Small intestine (tissue), 7 donors: ENCODE measurements at regions not wholly inside any gene's neighbourhood (a gene's known extent, or its start where the extent isn't known, plus 50 kb on each side); places are given as distances from the start of the nearest gene placed in this dataset.
"Not testable (repeated sequence)": the region's sequence is repeated elsewhere in the genome, so short reads cannot be mapped to it uniquely, and the experiment has no call there.

Experiments
- DNase-seq, 2 donors: peaks; one replicate each; pipeline versions ENCODE4 v3.0.0 to v3.0.0-alpha.2; 2013
- FAIRE-seq: peaks from 2 replicates; lab custom pipeline; 2012; peaks lifted over from hg19 to GRCh38; lab: Jason Lieb, UNC
- H3K27ac ChIP-seq, 3 donors: one replicate each; pipeline ENCODE4 v1.5.1; 2013; ENCODE audit warnings: low read length in 2 of 3, mild to moderate bottlenecking in 2 of 3, control low read depth in 1 of 3, inconsistent platforms in 1 of 3, low read depth in 1 of 3, moderate library complexity in 1 of 3
- H3K27me3 ChIP-seq, 3 donors: one replicate each; pipeline ENCODE4 v1.6.1; 2013; ENCODE audit warnings: low read length in 3 of 3, inconsistent platforms in 1 of 3; ENCODE audit not compliant: control insufficient read depth in 3 of 3, insufficient read depth in 3 of 3
- H3K36me3 ChIP-seq, 3 donors: one replicate each; pipeline ENCODE4 v1.6.1; 2013; ENCODE audit warnings: low read length in 3 of 3, inconsistent platforms in 1 of 3, low read depth in 1 of 3, mild to moderate bottlenecking in 1 of 3, moderate library complexity in 1 of 3; ENCODE audit not compliant: control insufficient read depth in 3 of 3, insufficient read depth in 2 of 3
- H3K4me1 ChIP-seq, 3 donors: one replicate each; pipeline ENCODE4 v1.6.1; 2013; ENCODE audit warnings: low read length in 2 of 3, inconsistent platforms in 1 of 3, low read depth in 1 of 3, mild to moderate bottlenecking in 1 of 3, moderate library complexity in 1 of 3; ENCODE audit not compliant: control insufficient read depth in 3 of 3, insufficient read depth in 2 of 3
- H3K4me3 ChIP-seq, 3 donors: one replicate each; pipeline ENCODE4 v1.5.1; 2013; ENCODE audit warnings: low read length in 3 of 3, control low read depth in 1 of 3, inconsistent platforms in 1 of 3, low read depth in 1 of 3, mild to moderate bottlenecking in 1 of 3, moderate library complexity in 1 of 3
- H3K9me3 ChIP-seq, 2 donors: one replicate each; pipeline ENCODE4 v1.6.1; 2013; ENCODE audit warnings: low read depth in 1 of 2, low read length in 1 of 2; ENCODE audit not compliant: control insufficient read depth in 2 of 2, insufficient read depth in 1 of 2
- WGBS, 3 donors: extraction: QIAGEN DNeasy Blood & Tissue Kit; methylation state at CpG; one replicate each; pipeline ENCODE4 v1.1.7; 2013; 5-methylcytosine and 5-hydroxymethylcytosine counted together
- donor health status: healthy with polysubstance abuse.
- donor health status: control.
- donor health status: control.
- donor health status: Bipolar disorder and iron deficiency.
- donor health status: healthy.

- Histone ChIP-seq H3K36me3 (no peaks in the 10 kb centered on the region), H3K27ac (no peak overlapping the region)
- 78 to 83% (median 79%) methylated on average over 6 of the region's 6 CpGs for WGBS, 3 donors
Observed at GRCh38 chr16:51527349-51527748, 376.3 kb upstream of the SALL1 start.

GRCh38 chr16:51526621-51527020, 375.6 kb upstream of the SALL1 start:
- H3K27ac ChIP-seq: no peak overlapping the region
- H3K4me1 ChIP-seq: no peaks in the 10 kb centered on the region
- no peaks in the 10 kb centered on the region for H3K27me3 ChIP-seq
- FAIRE-seq (no peak), DNase-seq (no peak)
- WGBS, 3 donors: 24 to 38% (median 35%) methylated on average over 9 of the region's 9 CpGs
- no peak overlapping the region for H3K4me3 ChIP-seq
- H3K9me3 ChIP-seq: no peaks in the 10 kb centered on the region
- no peaks in the 10 kb centered on the region for H3K36me3 ChIP-seq

More at GRCh38 chr16:51527349-51527748, 376.3 kb upstream of the SALL1 start:
- Histone ChIP-seq H3K27me3 (no peaks in the 10 kb centered on the region), H3K9me3 (no peaks in the 10 kb centered on the region), H3K4me1 (no peaks in the 10 kb centered on the region), H3K4me3 (no peak overlapping the region)
- FAIRE-seq: no peak
- DNase-seq: no peak

- 40 to 66% (median 47%) methylated on average over 6 of the region's 6 CpGs for WGBS, 3 donors
- Histone ChIP-seq H3K27me3 (no peaks in the 10 kb centered on the region), H3K27ac (no peak overlapping the region), H3K36me3 (no peaks in the 10 kb centered on the region), H3K9me3 (no peaks in the 10 kb centered on the region), H3K4me1 (no peaks in the 10 kb centered on the region), H3K4me3 (no peak overlapping the region)
- DNase-seq (no peak), FAIRE-seq (no peak)
Observed at GRCh38 chr16:51524555-51525373, 373.7 kb upstream of the SALL1 start.

- no peak overlapping the region for H3K4me3 ChIP-seq
- H3K27ac ChIP-seq: no peak overlapping the region
- WGBS, 3 donors: 66 to 81% (median 68%) methylated on average over 4 of the region's 4 CpGs
- DNase-seq (no peak), FAIRE-seq (no peak)
- no peaks in the 10 kb centered on the region for H3K36me3 ChIP-seq
- H3K9me3 ChIP-seq: no peaks in the 10 kb centered on the region
- no peaks in the 10 kb centered on the region for H3K27me3 ChIP-seq
- H3K4me1 ChIP-seq: no peaks in the 10 kb centered on the region
Observed at GRCh38 chr16:51524070-51524469, 373.0 kb upstream of the SALL1 start.

- no peak for DNase-seq
- no peaks in the 10 kb centered on the region for H3K9me3 ChIP-seq
- H3K27ac ChIP-seq: no peak overlapping the region
- H3K36me3 ChIP-seq: no peaks in the 10 kb centered on the region
- H3K4me3 ChIP-seq: no peak overlapping the region
- no peaks in the 10 kb centered on the region for H3K4me1 ChIP-seq
- WGBS, 3 donors: 38 to 47% (median 40%) methylated on average over 3 of the region's 3 CpGs
- FAIRE-seq: no peak
- H3K27me3 ChIP-seq: no peaks in the 10 kb centered on the region
Observed at GRCh38 chr16:51523400-51523799, 372.3 kb upstream of the SALL1 start.

- DNase-seq (no peak), FAIRE-seq (no peak)
- Histone ChIP-seq H3K36me3 (no peaks in the 10 kb centered on the region), H3K27ac (no peak overlapping the region), H3K27me3 (no peaks in the 10 kb centered on the region), H3K9me3 (no peaks in the 10 kb centered on the region), H3K4me1 (no peaks in the 10 kb centered on the region), H3K4me3 (no peak overlapping the region)
Observed at GRCh38 chr16:51522902-51523301, 371.8 kb upstream of the SALL1 start.

- not testable (repeated sequence) for DNase-seq, FAIRE-seq
Observed at GRCh38 chr16:51516960-51517359, 365.9 kb upstream of the SALL1 start.

GRCh38 chr16:51510416-51510815, 359.3 kb upstream of the SALL1 start:
- 72 to 82% (median 76%) methylated on average over 2 of the region's 2 CpGs for WGBS, 3 donors
- no peaks in the 10 kb centered on the region for H3K4me1 ChIP-seq
- H3K4me3 ChIP-seq: no peak overlapping the region
- H3K27me3 ChIP-seq: no peaks in the 10 kb centered on the region
- no peak overlapping the region for H3K27ac ChIP-seq
- DNase-seq (no peak), FAIRE-seq (no peak)
- no peaks in the 10 kb centered on the region for H3K9me3 ChIP-seq
- no peaks in the 10 kb centered on the region for H3K36me3 ChIP-seq

More at GRCh38 chr16:51516960-51517359, 365.9 kb upstream of the SALL1 start:
- not testable (repeated sequence) for H3K27ac ChIP-seq, H3K4me1 ChIP-seq, H3K4me3 ChIP-seq, H3K36me3 ChIP-seq, H3K9me3 ChIP-seq, H3K27me3 ChIP-seq
- 50 to 68% (median 54%) methylated on average over 4 of the region's 4 CpGs for WGBS, 3 donors

GRCh38 chr16:51509336-51509735, 358.3 kb upstream of the SALL1 start:
- Histone ChIP-seq H3K9me3 (no peaks in the 10 kb centered on the region), H3K36me3 (no peaks in the 10 kb centered on the region), H3K4me1 (no peaks in the 10 kb centered on the region), H3K27me3 (no peaks in the 10 kb centered on the region), H3K27ac (no peak overlapping the region), H3K4me3 (no peak overlapping the region)
- no peak for DNase-seq
- FAIRE-seq: no peak
- WGBS, 3 donors: 77 to 89% (median 87%) methylated on average over 1 of the region's 1 CpG
